Peyer's patch (tissue), 4 donors: ENCODE measurements at regions not wholly inside any gene's neighbourhood (a gene's known extent, or its start where the extent isn't known, plus 50 kb on each side); places are given as distances from the start of the nearest gene placed in this dataset.

Experiments used
- DNase-seq, 3 donors: peaks; one replicate each; pipeline ENCODE4 v3.0.0-alpha.2; 2017 to 2019
- H3K27ac ChIP-seq, 4 donors: fragments of 200-600 bp; sonication (generic); one replicate each; pipeline ENCODE4 v1.5.1; 2016 to 2019
- H3K27me3 ChIP-seq, 2 donors: fragments of 200-600 bp; sonication (generic); one replicate each; pipeline ENCODE4 v1.5.1; 2019
- H3K36me3 ChIP-seq, 3 donors: fragments of 200-600 bp; sonication (generic); one replicate each; pipeline ENCODE4 v1.5.1; 2016 to 2019
- H3K4me1 ChIP-seq, 4 donors: fragments of 200-600 bp; sonication (generic); one replicate each; pipeline ENCODE4 v1.5.1; 2016 to 2019
- H3K4me3 ChIP-seq, 4 donors: fragments of 200-600 bp; sonication (generic); 1 replicate in 3 of 4; 2 replicates in 1 of 4; pipeline ENCODE4 v1.5.1; 2016 to 2019; ENCODE audit warnings: mild to moderate bottlenecking in 1 of 4
- H3K9me3 ChIP-seq, 4 donors: fragments of 200-600 bp; sonication (generic); one replicate each; pipeline ENCODE4 v1.5.1; 2016 to 2019; ENCODE audit warnings: mild to moderate bottlenecking in 1 of 4
- POLR2A ChIP-seq, 2 donors: fragments of 450-650 bp; IDR thresholded peaks; one replicate each; pipeline ENCODE4 v1.5.1; 2017; ENCODE audit warnings: antibody characterized with exemption in 2 of 2, mild to moderate bottlenecking in 2 of 2, moderate library complexity in 2 of 2
- TF ChIP-seq, protein P1 (sequence below), 6 experiments: fragments of 450-650 bp in 4 of 6; fragments of 200-600 bp in 2 of 6; sonication (generic) in 1 of 6; IDR thresholded peaks; one replicate each; pipeline ENCODE4 v1.5.1; 2017 to 2019; ENCODE audit warnings: antibody characterized with exemption in 6 of 6, mild to moderate bottlenecking in 3 of 6, moderate library complexity in 1 of 6

DNA sequence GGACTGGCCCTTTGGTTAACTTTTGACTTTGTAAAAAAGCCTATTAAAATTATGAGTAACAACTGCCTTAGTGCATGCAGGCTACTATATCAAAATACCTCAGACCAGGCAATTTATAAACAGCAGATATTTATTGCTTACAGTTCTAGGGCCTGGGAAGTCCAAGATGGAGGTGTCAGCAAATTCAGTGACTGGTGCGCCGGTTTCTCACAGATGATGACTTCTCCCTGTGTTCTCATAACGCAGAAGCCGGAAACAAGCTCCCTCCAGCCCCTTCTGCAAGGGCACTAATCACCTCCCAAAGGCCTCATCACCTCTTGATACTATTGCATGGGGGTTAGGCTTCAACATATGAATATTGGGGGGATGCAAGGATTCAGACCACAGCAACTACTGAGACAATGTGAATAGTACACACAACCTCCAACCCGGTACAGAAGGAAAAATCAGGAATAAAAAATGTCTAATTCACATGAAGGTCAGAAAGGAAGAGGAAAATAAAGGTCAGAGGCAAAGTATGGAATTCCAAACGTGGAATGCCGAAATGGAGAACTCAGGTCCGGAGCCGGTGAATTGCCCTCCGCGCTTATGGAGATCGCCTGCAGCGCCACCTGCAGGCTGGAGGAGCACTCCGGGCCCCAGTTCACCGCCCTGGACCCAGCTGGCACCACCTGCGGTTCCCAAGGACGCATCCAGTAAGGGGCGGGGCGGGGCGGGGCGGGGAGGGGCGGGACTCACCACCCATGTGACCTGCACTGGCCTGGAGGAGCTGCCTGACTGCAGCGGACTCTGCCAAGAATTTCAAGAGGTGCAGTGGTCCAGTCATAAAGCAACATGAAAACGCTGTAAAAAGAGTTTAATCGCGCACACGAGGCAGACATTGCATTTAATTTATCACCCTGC lies 203.4 kb downstream of the KIF26A start:
- TF ChIP-seq POLR2A (IDR thresholded peaks at IDR 0.05): no peak
- TF ChIP-seq, protein P1, sequence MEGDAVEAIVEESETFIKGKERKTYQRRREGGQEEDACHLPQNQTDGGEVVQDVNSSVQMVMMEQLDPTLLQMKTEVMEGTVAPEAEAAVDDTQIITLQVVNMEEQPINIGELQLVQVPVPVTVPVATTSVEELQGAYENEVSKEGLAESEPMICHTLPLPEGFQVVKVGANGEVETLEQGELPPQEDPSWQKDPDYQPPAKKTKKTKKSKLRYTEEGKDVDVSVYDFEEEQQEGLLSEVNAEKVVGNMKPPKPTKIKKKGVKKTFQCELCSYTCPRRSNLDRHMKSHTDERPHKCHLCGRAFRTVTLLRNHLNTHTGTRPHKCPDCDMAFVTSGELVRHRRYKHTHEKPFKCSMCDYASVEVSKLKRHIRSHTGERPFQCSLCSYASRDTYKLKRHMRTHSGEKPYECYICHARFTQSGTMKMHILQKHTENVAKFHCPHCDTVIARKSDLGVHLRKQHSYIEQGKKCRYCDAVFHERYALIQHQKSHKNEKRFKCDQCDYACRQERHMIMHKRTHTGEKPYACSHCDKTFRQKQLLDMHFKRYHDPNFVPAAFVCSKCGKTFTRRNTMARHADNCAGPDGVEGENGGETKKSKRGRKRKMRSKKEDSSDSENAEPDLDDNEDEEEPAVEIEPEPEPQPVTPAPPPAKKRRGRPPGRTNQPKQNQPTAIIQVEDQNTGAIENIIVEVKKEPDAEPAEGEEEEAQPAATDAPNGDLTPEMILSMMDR (IDR thresholded peaks at IDR 0.05): peak in 4 of 6 experiments; percentile 28 to 79 (median 71)
- no peak overlapping the region for H3K4me3 ChIP-seq
- no peaks in the 10 kb centered on the region for H3K36me3 ChIP-seq
- peak in 2 of 3 donors; percentile 73 to 94 for DNase-seq
- no peak overlapping the region for H3K27ac ChIP-seq
- H3K4me1 ChIP-seq: peaks cover 0 to 6% (median 0%) of the 10 kb centered on the region in 4 donors
- peaks cover 0 to 7% (median 0%) of the 10 kb centered on the region in 4 donors for H3K9me3 ChIP-seq
- H3K27me3 ChIP-seq: no peaks in the 10 kb centered on the region

DNA sequence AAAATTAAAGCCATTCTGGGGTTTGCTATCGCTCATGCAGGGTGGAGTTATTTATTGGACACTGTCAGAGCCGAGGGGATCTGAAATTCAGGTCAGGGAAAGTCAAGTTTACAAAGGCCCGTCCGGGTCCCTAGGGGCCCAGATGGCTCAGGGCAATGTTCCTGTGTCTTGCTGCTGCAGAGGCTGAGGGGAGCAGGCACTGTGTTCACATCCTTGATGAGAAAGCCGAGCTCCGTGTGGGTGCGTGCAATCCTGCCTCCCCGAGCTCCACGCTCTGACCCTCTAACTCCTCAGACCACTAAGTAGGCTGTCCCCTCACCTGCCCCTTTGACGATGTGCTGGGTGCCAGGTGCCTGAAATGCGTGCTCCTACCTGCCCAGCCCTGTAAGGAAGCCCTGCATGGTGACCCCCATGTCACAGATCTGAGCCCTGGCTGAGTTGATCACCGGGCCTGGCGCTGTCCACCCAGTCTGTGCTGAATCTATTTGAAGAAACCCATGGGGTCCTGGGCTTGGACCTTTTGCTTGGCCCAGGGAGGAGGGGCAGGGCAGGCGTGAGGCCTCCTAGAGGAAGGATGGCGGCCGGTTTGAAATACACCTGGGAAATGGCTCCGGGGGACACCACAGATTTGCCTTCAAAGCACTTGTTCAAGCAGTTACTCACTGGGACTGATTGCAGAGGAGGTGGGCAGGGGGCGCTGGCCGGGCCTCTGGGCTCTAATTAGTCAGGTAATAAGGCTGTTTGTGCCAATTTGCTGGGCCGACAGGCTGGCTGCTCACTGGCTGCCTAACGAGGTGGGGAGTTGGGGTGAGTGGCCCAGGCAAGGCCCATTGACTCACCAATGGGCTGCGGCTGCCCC lies 204.3 kb downstream of the KIF26A start:
- peak in 2 of 3 donors; percentile 43 for DNase-seq
- no peaks in the 10 kb centered on the region for H3K36me3 ChIP-seq
- no peaks in the 10 kb centered on the region for H3K27me3 ChIP-seq
- TF ChIP-seq POLR2A (IDR thresholded peaks at IDR 0.05): no peak
- TF ChIP-seq, protein P1 (IDR thresholded peaks at IDR 0.05): no peak
- peaks cover 0 to 6% (median 0%) of the 10 kb centered on the region in 4 donors for H3K4me1 ChIP-seq
- no peak overlapping the region for H3K4me3 ChIP-seq
- H3K9me3 ChIP-seq: peaks cover 0 to 7% (median 0%) of the 10 kb centered on the region in 4 donors
- no peak overlapping the region for H3K27ac ChIP-seq

DNA sequence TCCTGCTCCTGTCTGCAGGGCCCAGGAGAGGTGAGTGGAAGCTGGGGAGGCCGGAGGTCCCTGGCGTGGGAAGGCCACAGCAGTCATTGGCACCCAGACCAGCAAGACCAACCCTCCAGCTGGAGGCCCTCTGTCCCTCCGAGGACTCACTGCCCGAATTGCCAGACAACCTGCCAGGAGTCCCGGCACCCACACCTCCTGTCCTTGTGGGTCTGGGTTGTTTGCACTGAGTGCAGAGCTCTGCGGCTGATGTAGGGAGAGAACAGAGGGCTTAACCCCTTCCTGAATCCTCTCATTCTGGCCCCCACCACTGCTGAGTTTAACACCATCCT lies 204.9 kb downstream of the KIF26A start:
- H3K4me3 ChIP-seq: no peak overlapping the region
- H3K36me3 ChIP-seq: no peaks in the 10 kb centered on the region
- H3K9me3 ChIP-seq: peaks cover 0 to 7% (median 0%) of the 10 kb centered on the region in 4 donors
- peaks cover 0 to 6% (median 0%) of the 10 kb centered on the region in 4 donors for H3K4me1 ChIP-seq
- H3K27ac ChIP-seq: no peak overlapping the region
- TF ChIP-seq POLR2A (IDR thresholded peaks at IDR 0.05): no peak
- TF ChIP-seq, protein P1 (IDR thresholded peaks at IDR 0.05): no peak
- peak in 1 of 3 donors; percentile 22 for DNase-seq
- no peaks in the 10 kb centered on the region for H3K27me3 ChIP-seq

DNA sequence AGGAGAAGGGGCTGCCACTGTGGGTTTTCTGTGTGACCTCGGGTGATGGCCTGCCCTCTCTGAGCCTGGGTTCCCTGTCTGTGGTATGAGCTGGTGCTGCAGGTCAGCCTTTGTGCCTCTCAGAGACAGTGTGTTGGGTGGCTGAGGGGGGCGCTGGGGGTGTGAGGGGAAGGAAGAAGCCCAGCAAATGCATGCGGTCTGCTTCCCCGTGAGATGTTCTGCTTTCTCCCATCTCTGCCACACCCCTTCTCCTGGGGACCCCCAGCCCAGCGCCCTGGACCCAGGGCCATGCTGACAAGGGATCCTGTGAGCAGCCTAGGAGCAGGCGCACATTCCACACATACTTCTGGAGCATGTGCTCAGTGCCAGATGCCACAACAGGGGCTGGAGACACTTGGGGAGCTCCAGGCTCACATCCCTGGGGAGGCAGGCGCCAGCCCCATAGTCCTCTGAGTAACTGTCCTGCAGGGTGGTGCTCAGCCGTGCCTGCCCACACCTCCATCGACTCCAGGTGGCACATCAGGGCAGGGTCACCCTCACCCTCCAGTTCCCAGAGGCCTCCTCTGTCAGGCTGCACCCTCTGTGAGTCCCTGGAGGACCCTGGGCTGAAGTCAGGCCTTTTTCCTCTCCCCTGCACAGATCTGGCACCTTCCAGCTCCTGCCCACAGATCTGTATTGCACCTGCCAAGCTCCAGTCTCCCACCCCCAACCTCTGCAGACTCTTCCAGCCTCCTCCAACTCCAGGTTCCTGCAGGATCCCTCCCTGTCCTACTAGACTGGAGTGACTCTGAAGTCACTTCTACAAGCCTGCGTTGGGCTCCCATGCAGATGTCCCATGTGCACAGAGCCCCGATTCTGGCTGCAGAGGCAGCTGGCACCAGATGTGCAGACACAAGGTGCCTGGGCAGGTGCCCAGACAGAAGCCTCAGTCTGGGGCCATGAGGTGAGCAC lies 205.6 kb downstream of the KIF26A start:
- peak in 2 of 3 donors; percentile 27 to 30 for DNase-seq
- Histone ChIP-seq H3K36me3 (no peaks in the 10 kb centered on the region), H3K27ac (no peak overlapping the region), H3K4me3 (no peak overlapping the region), H3K4me1 (peaks cover 0 to 6% (median 0%) of the 10 kb centered on the region in 4 donors), H3K27me3 (no peaks in the 10 kb centered on the region), H3K9me3 (peaks cover 0 to 7% (median 0%) of the 10 kb centered on the region in 4 donors)
- no peak for TF ChIP-seq POLR2A (IDR thresholded peaks at IDR 0.05)
- TF ChIP-seq, protein P1 (IDR thresholded peaks at IDR 0.05): no peak
